Activated naive CD4-positive, alpha-beta T cell treated with anti-CD3 and anti-CD28 coated beads, Interleukin-2, amount 10 ng/mL, durations not matched to agents 7 days and 5 days (primary cell): ENCODE measurements at regions not wholly inside any gene's neighbourhood (a gene's known extent, or its start where the extent isn't known, plus 50 kb on each side); places are given as distances from the start of the nearest gene placed in this dataset.

Experiments
- CTCF ChIA-PET: fragments of 350-600 bp; sonication (Branson Sonifier 250); formaldehyde crosslinking; loops from one replicate; lab custom pipeline; 2021; ENCODE audit warnings: antibody characterized with exemption; lab: Charles Lee
- DNase-seq: peaks from one replicate; pipeline ENCODE4 v3.0.0-alpha.2; 2020
- H3K27ac Mint-ChIP-seq: one replicate; pipeline ENCODE4 v1.8.0; 2021; ENCODE audit warnings: mild to moderate bottlenecking, moderate library complexity, mixed read lengths
- H3K27me3 Mint-ChIP-seq: one replicate; pipeline ENCODE4 v1.8.0; 2021; ENCODE audit warnings: mild to moderate bottlenecking, mixed read lengths
- H3K36me3 Mint-ChIP-seq: one replicate; pipeline ENCODE4 v1.8.0; 2021; ENCODE audit warnings: mixed read lengths
- H3K4me1 Mint-ChIP-seq: one replicate; pipeline ENCODE4 v1.8.0; 2021; ENCODE audit warnings: mixed read lengths
- H3K4me3 Mint-ChIP-seq: one replicate; pipeline ENCODE4 v1.8.0; 2021; ENCODE audit warnings: mild to moderate bottlenecking, moderate library complexity, mixed read lengths
- H3K9me3 Mint-ChIP-seq: one replicate; pipeline ENCODE4 v1.8.0; 2021; ENCODE audit warnings: mixed read lengths

- H3K4me1 Mint-ChIP-seq: peaks cover 12% of the 10 kb centered on the region
- no peak for DNase-seq
- no peak overlapping the region for H3K27ac Mint-ChIP-seq
- no peaks in the 10 kb centered on the region for H3K36me3 Mint-ChIP-seq
- H3K9me3 Mint-ChIP-seq: no peaks in the 10 kb centered on the region
- CTCF ChIA-PET: no interaction called here
- peaks cover 17% of the 10 kb centered on the region for H3K27me3 Mint-ChIP-seq
- H3K4me3 Mint-ChIP-seq: no peak overlapping the region
These were observed 376.7 kb upstream of the CCDC196 start for GRCh38 chr14:66109426-66109825.

DNA sequence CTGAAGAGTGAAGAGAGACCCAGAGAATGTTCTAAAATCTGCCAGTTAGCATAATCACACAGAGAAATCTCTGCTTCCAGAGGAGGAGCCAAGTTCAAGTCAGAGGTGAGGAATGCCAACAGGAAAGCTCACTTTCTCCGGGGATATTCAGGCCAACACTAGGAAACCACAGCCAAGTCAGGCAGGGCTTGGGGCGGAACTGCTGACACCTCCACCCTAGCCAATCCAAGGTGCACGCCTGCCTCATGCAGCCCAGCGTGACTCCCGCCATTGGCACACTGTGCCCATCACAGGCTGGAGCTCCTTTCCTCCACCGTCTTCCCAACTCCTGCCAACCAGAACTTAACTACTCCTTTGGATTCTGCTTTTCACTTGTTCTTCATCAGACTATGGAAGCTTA is 374.3 kb upstream of the CCDC196 start:
- CTCF ChIA-PET: no interaction called here
- Mint-ChIP-seq H3K4me1 (no peaks in the 10 kb centered on the region), H3K36me3 (no peaks in the 10 kb centered on the region), H3K4me3 (no peak overlapping the region), H3K27me3 (peaks cover 13% of the 10 kb centered on the region), H3K27ac (no peak overlapping the region), H3K9me3 (no peaks in the 10 kb centered on the region)
- DNase-seq: no peak

GRCh38 chr14:66114071-66114470 is 372.1 kb upstream of the CCDC196 start:
- H3K4me3 Mint-ChIP-seq: no peak overlapping the region
- DNase-seq: no peak
- CTCF ChIA-PET: no interaction called here
- no peaks in the 10 kb centered on the region for H3K4me1 Mint-ChIP-seq
- no peak overlapping the region for H3K27ac Mint-ChIP-seq
- H3K36me3 Mint-ChIP-seq: no peaks in the 10 kb centered on the region
- no peaks in the 10 kb centered on the region for H3K9me3 Mint-ChIP-seq
- H3K27me3 Mint-ChIP-seq: peaks cover 12% of the 10 kb centered on the region

GRCh38 chr14:66115740-66116502 is 370.2 kb upstream of the CCDC196 start:
- CTCF ChIA-PET: no interaction called here
- Mint-ChIP-seq H3K9me3 (no peaks in the 10 kb centered on the region), H3K36me3 (no peaks in the 10 kb centered on the region), H3K27me3 (peaks cover 6% of the 10 kb centered on the region), H3K4me3 (no peak overlapping the region), H3K4me1 (no peaks in the 10 kb centered on the region), H3K27ac (no peak overlapping the region)
- DNase-seq: no peak

DNA sequence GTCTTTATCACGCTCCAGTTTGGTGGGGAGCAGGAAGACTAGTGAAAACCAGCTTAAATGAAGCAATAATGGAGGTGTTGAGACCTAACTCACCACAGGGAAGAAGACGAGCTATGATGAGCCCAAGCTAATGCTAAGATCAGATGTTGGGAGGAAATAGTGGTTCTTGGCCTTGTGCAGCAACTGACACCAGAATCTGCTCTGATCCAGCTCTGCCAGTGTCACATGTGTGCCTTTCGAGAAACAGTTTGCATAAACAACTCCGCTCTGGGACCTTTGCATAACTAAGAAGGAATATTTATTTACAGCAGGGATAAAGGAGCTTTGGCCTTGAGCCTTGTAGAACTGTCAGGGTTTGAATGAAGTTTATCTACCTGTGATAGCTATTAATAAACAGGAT is 369.4 kb upstream of the CCDC196 start:
- H3K9me3 Mint-ChIP-seq: no peaks in the 10 kb centered on the region
- no peak for DNase-seq
- no peaks in the 10 kb centered on the region for H3K4me1 Mint-ChIP-seq
- CTCF ChIA-PET: no interaction called here
- peaks cover 7% of the 10 kb centered on the region for H3K27me3 Mint-ChIP-seq
- no peak overlapping the region for H3K27ac Mint-ChIP-seq
- H3K4me3 Mint-ChIP-seq: no peak overlapping the region
- no peaks in the 10 kb centered on the region for H3K36me3 Mint-ChIP-seq

DNA sequence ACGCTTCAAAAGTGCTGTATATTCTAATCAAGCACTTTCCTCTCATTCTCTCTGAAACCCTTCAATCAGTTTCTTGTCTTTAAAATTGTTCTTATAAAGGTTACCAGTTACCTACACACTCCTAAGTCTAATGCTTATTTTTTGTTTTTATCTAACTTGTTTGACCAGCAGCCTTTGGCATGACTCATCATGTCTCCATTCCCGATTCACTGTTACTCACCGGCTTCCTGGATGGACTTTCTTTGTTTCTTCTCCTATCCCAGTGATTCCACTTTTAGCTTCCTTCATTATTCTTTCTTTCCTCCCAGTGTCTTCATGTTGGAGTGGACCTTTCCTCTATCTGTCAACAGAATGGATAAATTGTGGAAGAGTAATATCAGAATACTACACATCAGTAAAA is 368.6 kb upstream of the CCDC196 start:
- Mint-ChIP-seq H3K4me3 (no peak overlapping the region), H3K27ac (no peak overlapping the region), H3K9me3 (no peaks in the 10 kb centered on the region), H3K4me1 (no peaks in the 10 kb centered on the region), H3K36me3 (no peaks in the 10 kb centered on the region), H3K27me3 (peaks cover 10% of the 10 kb centered on the region)
- no peak for DNase-seq
- CTCF ChIA-PET: no interaction called here

GRCh38 chr14:66119606-66120231 is 366.5 kb upstream of the CCDC196 start:
- H3K36me3 Mint-ChIP-seq: no peaks in the 10 kb centered on the region
- H3K9me3 Mint-ChIP-seq: no peaks in the 10 kb centered on the region
- no peak for DNase-seq
- H3K27ac Mint-ChIP-seq: no peak overlapping the region
- CTCF ChIA-PET: no interaction called here
- H3K4me1 Mint-ChIP-seq: no peaks in the 10 kb centered on the region
- no peak overlapping the region for H3K4me3 Mint-ChIP-seq
- peaks cover 14% of the 10 kb centered on the region for H3K27me3 Mint-ChIP-seq

DNA sequence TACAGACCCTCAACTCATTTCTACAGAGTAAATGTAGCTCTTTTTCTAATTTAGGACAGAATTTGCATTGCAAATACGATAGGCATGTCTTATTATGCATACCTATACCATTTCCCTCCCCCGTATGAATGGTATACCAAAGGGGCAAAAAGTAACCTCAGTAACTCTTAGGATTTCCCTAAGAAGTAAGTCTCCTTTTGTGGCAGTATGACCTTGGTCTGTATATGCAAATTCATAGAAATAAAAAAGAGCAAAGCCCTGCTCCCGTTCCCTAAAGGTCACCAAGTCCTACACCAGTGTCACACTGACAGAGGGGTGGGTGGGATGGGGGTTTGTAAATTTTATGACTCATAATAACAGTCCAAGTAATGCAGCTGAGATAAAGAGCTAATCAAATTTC is 365.8 kb upstream of the CCDC196 start:
- peaks cover 14% of the 10 kb centered on the region for H3K27me3 Mint-ChIP-seq
- no peak overlapping the region for H3K4me3 Mint-ChIP-seq
- CTCF ChIA-PET: no interaction called here
- no peaks in the 10 kb centered on the region for H3K36me3 Mint-ChIP-seq
- no peak for DNase-seq
- no peaks in the 10 kb centered on the region for H3K4me1 Mint-ChIP-seq
- H3K27ac Mint-ChIP-seq: no peak overlapping the region
- no peaks in the 10 kb centered on the region for H3K9me3 Mint-ChIP-seq

DNA sequence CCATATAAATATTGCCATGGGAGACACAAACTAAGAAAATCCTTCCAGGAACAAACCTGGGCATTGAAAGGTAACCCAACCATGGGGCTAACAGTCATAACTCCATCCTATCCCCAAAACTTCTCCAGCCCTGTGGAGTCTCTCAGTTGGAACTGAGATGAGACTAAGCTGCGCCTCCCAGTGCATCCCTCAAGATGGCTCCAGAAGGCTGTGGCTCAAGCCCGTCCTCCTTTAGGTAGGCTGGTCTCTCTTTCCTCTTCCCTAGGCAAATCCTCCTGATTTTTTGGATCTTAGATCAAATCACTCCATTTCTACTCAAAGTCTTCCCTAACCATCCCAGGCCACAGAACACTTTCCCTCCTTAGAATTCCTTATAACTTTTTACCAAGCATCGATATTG is 364.3 kb upstream of the CCDC196 start:
- no peaks in the 10 kb centered on the region for H3K4me1 Mint-ChIP-seq
- peaks cover 16% of the 10 kb centered on the region for H3K27me3 Mint-ChIP-seq
- no peaks in the 10 kb centered on the region for H3K36me3 Mint-ChIP-seq
- H3K27ac Mint-ChIP-seq: no peak overlapping the region
- DNase-seq: no peak
- no peaks in the 10 kb centered on the region for H3K9me3 Mint-ChIP-seq
- CTCF ChIA-PET: no interaction called here
- no peak overlapping the region for H3K4me3 Mint-ChIP-seq

DNA sequence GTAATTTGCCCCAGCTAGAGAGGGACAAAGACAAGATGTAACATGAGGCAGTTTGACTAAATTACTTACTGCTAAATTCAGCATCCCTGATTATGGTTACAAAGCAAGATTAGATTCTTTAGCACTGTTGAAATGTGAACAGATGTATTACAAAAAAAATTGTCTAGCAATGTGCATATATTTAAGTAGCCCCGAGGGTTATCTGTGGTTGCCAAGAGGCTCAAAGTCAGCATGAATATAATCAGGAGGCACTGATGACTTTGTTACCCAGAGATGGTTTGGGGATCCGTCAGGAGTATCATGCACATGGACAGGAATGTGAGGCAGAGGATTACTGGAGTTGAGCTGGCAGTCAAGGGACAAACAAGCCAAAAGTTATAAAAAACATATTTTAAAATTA is 356.9 kb upstream of the CCDC196 start:
- H3K4me3 Mint-ChIP-seq: no peak overlapping the region
- CTCF ChIA-PET: no interaction called here
- DNase-seq: no peak
- no peak overlapping the region for H3K27ac Mint-ChIP-seq
- H3K27me3 Mint-ChIP-seq: peaks cover 9% of the 10 kb centered on the region
- H3K36me3 Mint-ChIP-seq: no peaks in the 10 kb centered on the region
- H3K4me1 Mint-ChIP-seq: no peaks in the 10 kb centered on the region
- no peaks in the 10 kb centered on the region for H3K9me3 Mint-ChIP-seq

- no peak overlapping the region for H3K27ac Mint-ChIP-seq
- CTCF ChIA-PET: no interaction called here
- H3K4me1 Mint-ChIP-seq: no peaks in the 10 kb centered on the region
- no peaks in the 10 kb centered on the region for H3K9me3 Mint-ChIP-seq
- no peak overlapping the region for H3K4me3 Mint-ChIP-seq
- DNase-seq: no peak
- peaks cover 4% of the 10 kb centered on the region for H3K27me3 Mint-ChIP-seq
- H3K36me3 Mint-ChIP-seq: no peaks in the 10 kb centered on the region
These were observed 355.1 kb upstream of the CCDC196 start for GRCh38 chr14:66131111-66131510.

GRCh38 chr14:66133666-66134065 is 352.5 kb upstream of the CCDC196 start:
- H3K9me3 Mint-ChIP-seq: no peaks in the 10 kb centered on the region
- H3K27ac Mint-ChIP-seq: no peak overlapping the region
- CTCF ChIA-PET: no interaction called here
- H3K4me3 Mint-ChIP-seq: no peak overlapping the region
- no peaks in the 10 kb centered on the region for H3K27me3 Mint-ChIP-seq
- H3K4me1 Mint-ChIP-seq: no peaks in the 10 kb centered on the region
- H3K36me3 Mint-ChIP-seq: no peaks in the 10 kb centered on the region
- no peak for DNase-seq

GRCh38 chr14:66135831-66136230 is 350.3 kb upstream of the CCDC196 start:
- H3K9me3 Mint-ChIP-seq: no peaks in the 10 kb centered on the region
- no peaks in the 10 kb centered on the region for H3K4me1 Mint-ChIP-seq
- no peak overlapping the region for H3K27ac Mint-ChIP-seq
- no peaks in the 10 kb centered on the region for H3K36me3 Mint-ChIP-seq
- DNase-seq: no peak
- CTCF ChIA-PET: no interaction called here
- H3K27me3 Mint-ChIP-seq: no peaks in the 10 kb centered on the region
- no peak overlapping the region for H3K4me3 Mint-ChIP-seq

DNA sequence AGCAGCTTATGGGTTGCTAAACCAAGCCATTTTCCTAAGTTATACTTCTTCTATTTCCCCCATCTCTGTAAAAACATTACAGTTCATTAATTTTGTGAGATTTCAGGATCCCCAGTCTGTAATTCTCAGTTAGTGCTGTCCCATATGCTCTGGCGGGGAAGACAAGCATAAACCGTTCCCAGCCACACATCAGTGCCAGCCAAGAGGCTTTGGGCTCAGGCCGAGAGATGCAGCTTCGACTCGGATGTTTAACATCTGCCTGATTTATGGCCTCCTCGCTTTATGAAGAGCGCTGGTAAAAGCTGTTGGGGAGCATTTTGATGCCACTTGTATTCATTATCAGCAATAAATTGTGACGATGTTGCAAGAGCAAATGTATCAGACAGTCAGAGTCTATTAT is 349.1 kb upstream of the CCDC196 start:
- no peak for DNase-seq
- Mint-ChIP-seq H3K36me3 (no peaks in the 10 kb centered on the region), H3K4me3 (no peak overlapping the region), H3K9me3 (no peaks in the 10 kb centered on the region), H3K4me1 (no peaks in the 10 kb centered on the region), H3K27me3 (no peaks in the 10 kb centered on the region), H3K27ac (no peak overlapping the region)
- CTCF ChIA-PET: no interaction called here

DNA sequence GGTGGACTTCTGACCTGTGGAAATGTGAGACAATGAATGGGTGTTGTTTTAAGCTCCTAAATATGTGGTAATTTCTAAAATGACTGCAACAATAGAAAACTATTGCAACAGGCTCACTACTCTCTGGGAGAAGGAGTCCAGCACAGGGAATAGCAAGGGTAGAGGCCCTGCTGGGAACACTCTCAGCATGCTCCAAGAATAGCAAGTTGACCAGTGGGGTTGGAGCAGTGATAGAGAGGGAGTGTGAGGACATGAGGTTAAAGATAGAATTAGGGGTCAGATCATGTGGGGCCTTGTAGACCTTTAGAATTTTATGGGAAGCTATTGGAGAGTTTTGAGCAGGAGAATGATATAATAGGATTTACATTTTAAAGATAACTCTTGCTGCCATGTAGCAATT is 346.7 kb upstream of the CCDC196 start:
- CTCF ChIA-PET: no interaction called here
- Mint-ChIP-seq H3K4me3 (no peak overlapping the region), H3K4me1 (no peaks in the 10 kb centered on the region), H3K36me3 (no peaks in the 10 kb centered on the region), H3K27me3 (peaks cover 5% of the 10 kb centered on the region), H3K9me3 (no peaks in the 10 kb centered on the region), H3K27ac (no peak overlapping the region)
- no peak for DNase-seq
